Adipocyte (in vitro differentiated cells): ENCODE measurements at regions not wholly inside any gene's neighbourhood (a gene's known extent, or its start where the extent isn't known, plus 50 kb on each side); places are given as distances from the start of the nearest gene placed in this dataset.

ENCODE experiments used
- DNase-seq: peaks from one replicate; pipeline ENCODE4 v3.0.0-alpha.2; 2015; ENCODE audit warnings: low read depth
- H3K27me3 ChIP-seq: replicated peaks from 2 replicates; pipeline ENCODE4 v1.7.0; 2013; ENCODE audit warnings: mild to moderate bottlenecking, low read length, moderate library complexity; ENCODE audit not compliant: control insufficient read depth, insufficient read depth
- H3K36me3 ChIP-seq: 2 replicates; pipeline ENCODE4 v1.7.0; 2013; ENCODE audit warnings: low read length, mild to moderate bottlenecking, moderate library complexity; ENCODE audit not compliant: control insufficient read depth, insufficient read depth, severe bottlenecking
- H3K4me1 ChIP-seq: 2 replicates; pipeline ENCODE4 v1.7.0; 2013; ENCODE audit warnings: mild to moderate bottlenecking, low read length, moderate library complexity; ENCODE audit not compliant: control insufficient read depth, insufficient read depth
- H3K4me3 ChIP-seq: 2 replicates; pipeline ENCODE4 v1.7.0; 2013; ENCODE audit warnings: mild to moderate bottlenecking, low read length, moderate library complexity
- H3K9ac ChIP-seq: 2 replicates; pipeline ENCODE4 v1.7.0; 2013; ENCODE audit warnings: mild to moderate bottlenecking, low read length, moderate library complexity
- H3K9me3 ChIP-seq: 2 replicates; pipeline ENCODE4 v1.7.0; 2013; ENCODE audit warnings: mild to moderate bottlenecking, low read length, moderate library complexity; ENCODE audit not compliant: control insufficient read depth

GRCh38 chr6:21745543-21746337 lies 152.2 kb downstream of the SOX4 start:
- Histone ChIP-seq H3K9me3 (no peaks in the 10 kb centered on the region), H3K9ac (no peak overlapping the region), H3K36me3 (no peaks in the 10 kb centered on the region), H3K4me3 (no peak overlapping the region), H3K27me3 (no peaks in the 10 kb centered on the region), H3K4me1 (no peaks in the 10 kb centered on the region)
- no peak for DNase-seq

DNA sequence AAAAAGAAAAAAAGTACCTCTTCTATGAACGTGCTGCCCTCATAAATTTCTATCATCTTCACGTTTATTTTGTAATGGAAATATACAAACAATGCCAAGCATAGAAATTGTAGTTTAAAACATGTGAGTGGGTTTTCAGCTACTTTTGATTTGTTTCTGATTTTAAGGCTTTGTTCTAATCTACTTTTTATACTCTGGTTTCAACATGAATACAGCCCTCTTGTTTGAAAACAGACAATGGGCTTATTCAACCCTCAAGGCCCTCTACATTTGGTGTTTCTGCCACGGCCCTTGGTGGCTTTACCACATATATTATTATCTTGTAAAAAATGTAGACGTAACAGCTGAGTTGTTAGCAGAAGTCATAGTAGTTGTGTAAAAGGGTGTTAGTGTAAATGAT lies 153.9 kb downstream of the SOX4 start:
- H3K9ac ChIP-seq: no peak overlapping the region
- no peaks in the 10 kb centered on the region for H3K36me3 ChIP-seq
- no peak overlapping the region for H3K4me3 ChIP-seq
- no peak for DNase-seq
- H3K9me3 ChIP-seq: no peaks in the 10 kb centered on the region
- H3K4me1 ChIP-seq: no peaks in the 10 kb centered on the region
- H3K27me3 ChIP-seq: no peaks in the 10 kb centered on the region

DNA sequence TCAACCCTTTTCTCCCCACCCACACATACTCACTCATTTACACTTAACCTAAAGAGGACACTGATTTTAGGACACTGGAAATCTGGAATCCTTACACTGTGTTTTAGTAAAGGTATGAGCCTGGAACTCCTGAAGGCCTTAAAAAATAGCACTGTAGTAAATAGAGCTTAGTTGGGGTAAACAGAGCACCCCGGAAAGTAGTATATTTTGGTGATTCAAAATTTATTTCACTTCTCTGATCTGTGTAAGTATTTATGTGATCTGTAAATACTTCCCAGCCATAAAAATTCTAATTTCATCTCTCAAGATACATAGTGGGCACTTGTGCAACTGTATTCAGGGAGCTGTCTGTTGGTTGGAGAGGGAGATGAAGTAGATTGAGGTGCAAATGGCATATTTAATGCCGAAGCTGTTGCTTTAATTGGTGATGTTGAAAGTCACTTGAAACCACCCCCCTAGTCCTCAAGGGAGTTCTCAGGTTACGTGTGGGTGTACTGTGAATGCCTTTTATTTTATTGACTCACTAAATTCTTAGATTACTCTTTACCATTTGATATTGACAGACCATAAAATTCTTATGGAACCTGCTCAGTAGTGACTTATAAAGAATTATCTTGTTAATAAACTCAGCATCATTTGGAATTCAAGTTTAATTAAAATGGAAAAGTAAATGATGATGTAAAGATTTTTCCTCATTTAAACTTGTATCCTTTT lies 154.9 kb downstream of the SOX4 start:
- H3K4me3 ChIP-seq: no peak overlapping the region
- H3K9me3 ChIP-seq: no peaks in the 10 kb centered on the region
- no peaks in the 10 kb centered on the region for H3K27me3 ChIP-seq
- no peak overlapping the region for H3K9ac ChIP-seq
- H3K4me1 ChIP-seq: no peaks in the 10 kb centered on the region
- peak; percentile 55 for DNase-seq
- no peaks in the 10 kb centered on the region for H3K36me3 ChIP-seq

DNA sequence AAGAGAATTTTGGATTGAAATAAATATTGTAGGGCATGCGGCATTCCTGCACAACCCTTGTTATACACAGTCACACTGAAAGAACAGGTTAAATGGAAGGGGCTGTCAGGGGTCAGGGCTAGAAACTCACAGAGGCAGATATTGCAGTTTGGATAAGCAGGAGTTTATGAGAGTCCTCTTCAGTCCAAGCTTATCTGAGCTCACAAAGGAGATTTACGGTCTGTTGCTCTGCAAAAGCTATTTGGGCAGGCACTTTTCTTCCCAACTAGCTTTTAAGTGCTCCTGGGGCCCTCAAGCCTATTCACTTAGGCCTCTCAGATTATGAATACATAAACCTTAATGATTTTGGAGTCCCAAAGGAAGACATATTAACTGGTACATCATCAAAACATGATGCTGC lies 156.2 kb downstream of the SOX4 start:
- no peaks in the 10 kb centered on the region for H3K36me3 ChIP-seq
- H3K9me3 ChIP-seq: no peaks in the 10 kb centered on the region
- no peak for DNase-seq
- no peaks in the 10 kb centered on the region for H3K4me1 ChIP-seq
- no peak overlapping the region for H3K4me3 ChIP-seq
- no peak overlapping the region for H3K9ac ChIP-seq
- no peaks in the 10 kb centered on the region for H3K27me3 ChIP-seq

DNA sequence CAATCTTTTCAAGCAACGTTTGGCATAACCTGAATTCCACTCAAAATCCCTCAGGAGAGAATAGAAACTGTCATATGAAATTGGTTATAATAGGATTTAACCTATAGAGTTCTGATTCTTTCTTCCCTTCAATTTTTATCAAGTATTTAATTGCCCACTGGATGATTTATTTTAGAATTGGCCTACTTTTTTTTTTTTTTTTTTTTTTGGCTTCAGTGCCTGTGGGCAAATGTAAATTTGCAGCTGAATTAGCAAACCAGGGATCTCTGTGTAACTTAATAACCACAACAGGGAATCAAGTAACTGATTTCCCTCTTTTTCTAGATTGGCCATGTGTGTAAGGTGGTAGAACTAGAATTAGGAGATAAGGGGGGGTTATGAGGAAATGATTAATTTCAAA lies 157.0 kb downstream of the SOX4 start:
- H3K27me3 ChIP-seq: no peaks in the 10 kb centered on the region
- DNase-seq: no peak
- no peaks in the 10 kb centered on the region for H3K36me3 ChIP-seq
- no peak overlapping the region for H3K9ac ChIP-seq
- H3K4me1 ChIP-seq: no peaks in the 10 kb centered on the region
- H3K4me3 ChIP-seq: no peak overlapping the region
- no peaks in the 10 kb centered on the region for H3K9me3 ChIP-seq

- Histone ChIP-seq H3K27me3 (no peaks in the 10 kb centered on the region), H3K36me3 (no peaks in the 10 kb centered on the region), H3K9ac (no peak overlapping the region), H3K4me3 (no peak overlapping the region), H3K9me3 (no peaks in the 10 kb centered on the region), H3K4me1 (no peaks in the 10 kb centered on the region)
- no peak for DNase-seq
Observed at GRCh38 chr6:21751608-21752007, 158.1 kb downstream of the SOX4 start.

- Histone ChIP-seq H3K9me3 (no peaks in the 10 kb centered on the region), H3K36me3 (no peaks in the 10 kb centered on the region), H3K27me3 (no peaks in the 10 kb centered on the region), H3K9ac (no peak overlapping the region), H3K4me3 (no peak overlapping the region), H3K4me1 (no peaks in the 10 kb centered on the region)
- DNase-seq: peak; percentile 7
Observed at GRCh38 chr6:21752054-21752811, 158.7 kb downstream of the SOX4 start.

GRCh38 chr6:21753241-21754108 lies 159.9 kb downstream of the SOX4 start:
- Histone ChIP-seq H3K9ac (no peak overlapping the region), H3K4me3 (no peak overlapping the region), H3K27me3 (no peaks in the 10 kb centered on the region), H3K4me1 (no peaks in the 10 kb centered on the region), H3K9me3 (no peaks in the 10 kb centered on the region), H3K36me3 (no peaks in the 10 kb centered on the region)
- DNase-seq: peak; percentile 79

GRCh38 chr6:21754891-21755290 lies 161.3 kb downstream of the SOX4 start:
- no peak overlapping the region for H3K9ac ChIP-seq
- H3K4me1 ChIP-seq: no peaks in the 10 kb centered on the region
- H3K27me3 ChIP-seq: no peaks in the 10 kb centered on the region
- H3K9me3 ChIP-seq: no peaks in the 10 kb centered on the region
- DNase-seq: no peak
- H3K36me3 ChIP-seq: no peaks in the 10 kb centered on the region
- no peak overlapping the region for H3K4me3 ChIP-seq

GRCh38 chr6:21756487-21756886 lies 162.9 kb downstream of the SOX4 start:
- Histone ChIP-seq H3K27me3 (no peaks in the 10 kb centered on the region), H3K4me1 (no peaks in the 10 kb centered on the region), H3K9ac (no peak overlapping the region), H3K9me3 (no peaks in the 10 kb centered on the region), H3K36me3 (no peaks in the 10 kb centered on the region), H3K4me3 (no peak overlapping the region)
- no peak for DNase-seq
